ENCODE measurements at regions not wholly inside any gene's neighbourhood (a gene's known extent, or its start where the extent isn't known, plus 50 kb on each side); places are given as distances from the start of the nearest gene placed in this dataset.
"Not testable (repeated sequence)": the region's sequence is repeated elsewhere in the genome, so short reads cannot be mapped to it uniquely, and the experiment has no call there.

DNA sequence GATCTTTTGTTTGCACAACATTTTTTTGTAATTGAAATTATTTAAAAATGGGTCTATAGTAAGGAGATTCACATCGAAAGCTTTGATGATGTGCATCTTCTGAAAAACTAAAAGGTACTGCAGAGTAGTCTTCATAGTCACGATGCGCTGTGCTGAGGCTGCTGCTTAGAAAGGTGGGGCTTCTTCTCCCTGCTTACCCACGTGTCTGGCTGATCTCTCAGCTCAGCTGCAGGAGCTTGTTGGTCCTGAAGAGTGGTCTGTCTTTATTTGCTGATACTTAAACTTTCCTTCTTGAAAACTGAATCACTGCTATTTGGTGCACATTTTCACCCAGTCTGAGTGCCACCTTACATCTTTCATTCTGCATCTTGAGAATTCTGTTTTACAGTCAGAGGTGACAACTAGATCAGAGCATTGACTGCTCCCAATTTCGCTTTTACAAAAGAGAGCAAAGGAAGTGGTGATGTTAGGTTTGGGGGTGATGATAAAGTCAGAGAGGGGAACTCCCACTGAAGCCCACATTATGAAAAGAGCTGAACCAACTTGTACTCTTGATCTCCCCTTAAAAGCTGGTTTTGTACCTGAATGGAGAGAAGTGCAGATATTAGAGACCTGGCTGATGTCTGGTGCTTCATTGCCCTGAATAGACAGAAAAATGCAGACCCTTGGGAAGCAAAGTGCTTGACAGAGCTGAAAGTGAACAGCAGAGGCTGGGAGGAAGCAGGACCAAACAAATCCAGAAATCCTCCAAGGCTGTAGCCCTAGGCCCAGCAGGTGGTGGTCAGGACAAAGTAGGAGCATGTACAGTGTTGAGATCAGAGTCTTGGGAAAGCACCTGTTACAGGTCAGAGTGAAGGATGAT lies 984.5 kb downstream of the TSN start:
- no peak for DNase-seq

DNA sequence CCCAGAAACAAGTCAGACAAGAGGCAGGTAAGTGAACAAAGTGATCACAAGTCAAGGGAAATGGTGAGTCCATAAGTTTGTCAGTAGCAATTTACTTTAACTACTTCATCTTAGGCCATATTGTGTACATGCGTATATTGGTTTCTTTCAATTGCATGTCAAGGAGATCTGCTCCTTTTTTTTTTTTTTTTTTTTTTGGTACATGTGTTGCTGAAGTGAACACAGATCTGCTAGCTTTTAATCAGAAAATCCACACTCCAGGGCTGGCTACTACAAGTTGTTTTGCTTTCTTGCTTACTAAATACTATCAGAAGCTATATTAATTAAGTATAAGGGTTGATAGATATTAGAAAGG lies 985.1 kb downstream of the TSN start:
- no peak for DNase-seq

DNA sequence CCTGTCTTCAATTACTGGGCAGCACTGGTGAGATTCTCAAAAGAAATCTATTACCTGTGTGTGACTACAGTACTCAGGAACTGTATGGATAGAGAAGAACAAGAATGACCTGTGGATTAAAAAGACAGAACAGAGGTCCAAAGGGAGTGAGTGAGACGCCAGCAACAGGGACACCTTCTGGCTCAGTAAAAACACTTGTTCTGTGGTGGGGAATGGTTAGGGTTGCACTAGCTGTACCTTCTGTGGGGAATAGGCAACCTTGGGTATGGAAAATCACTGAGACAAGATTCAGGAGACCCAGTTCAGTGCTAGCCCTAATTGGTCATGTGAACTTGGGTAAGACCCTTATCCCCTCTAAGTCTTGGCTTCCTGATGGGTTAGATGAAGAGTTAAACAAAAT lies 986.0 kb downstream of the TSN start:
- DNase-seq, result no peak

DNA sequence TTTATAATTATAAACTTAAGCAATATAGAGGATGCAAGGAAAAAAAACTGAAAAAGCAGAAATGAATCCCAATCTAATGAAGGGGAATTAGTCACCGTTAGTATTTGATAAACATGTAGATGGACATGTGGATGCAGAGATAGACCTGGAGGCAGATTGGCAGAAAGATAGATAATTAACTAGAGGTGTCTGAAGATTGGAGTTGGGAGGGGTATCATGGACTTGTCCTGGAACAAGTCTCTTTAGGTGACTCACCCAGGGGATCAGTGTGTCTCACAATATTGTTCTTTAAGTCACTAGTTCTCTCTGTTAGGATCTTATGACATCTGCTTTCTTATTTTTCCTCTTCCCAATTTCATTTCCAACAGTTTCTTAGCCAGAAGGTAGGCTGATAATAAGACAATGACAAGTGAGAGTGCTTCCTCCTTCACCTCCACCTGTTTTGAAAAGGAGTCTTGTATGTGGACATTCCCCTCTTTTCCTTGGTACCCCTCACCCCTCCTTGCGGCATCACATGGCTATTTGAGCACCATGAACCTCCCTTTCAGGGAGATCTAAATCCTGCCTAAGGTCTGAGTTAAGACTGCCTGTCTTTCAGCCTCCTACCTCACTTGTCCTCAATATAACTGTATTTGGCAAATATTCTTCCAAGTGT lies 987.7 kb downstream of the TSN start:
- DNase-seq, result no peak

DNA sequence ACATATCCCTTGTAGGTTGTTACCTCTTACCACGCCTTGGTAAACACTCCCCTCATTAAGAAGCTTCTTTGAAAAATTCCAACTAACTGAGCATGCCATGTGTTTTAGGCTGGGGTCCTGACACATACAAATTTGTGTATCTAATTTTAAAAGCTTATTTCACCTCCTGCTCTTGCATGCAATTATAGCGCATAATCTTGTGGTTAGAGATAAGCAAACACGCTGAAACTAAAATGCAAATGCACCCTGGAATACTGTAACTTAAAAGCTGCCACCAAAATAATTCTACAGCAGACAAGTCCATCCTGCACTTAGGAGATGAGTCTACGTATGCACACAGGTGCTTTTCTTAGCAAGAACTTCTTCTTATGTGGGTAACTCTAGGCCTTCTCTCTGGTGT lies 990.2 kb downstream of the TSN start:
- no peak for DNase-seq

DNA sequence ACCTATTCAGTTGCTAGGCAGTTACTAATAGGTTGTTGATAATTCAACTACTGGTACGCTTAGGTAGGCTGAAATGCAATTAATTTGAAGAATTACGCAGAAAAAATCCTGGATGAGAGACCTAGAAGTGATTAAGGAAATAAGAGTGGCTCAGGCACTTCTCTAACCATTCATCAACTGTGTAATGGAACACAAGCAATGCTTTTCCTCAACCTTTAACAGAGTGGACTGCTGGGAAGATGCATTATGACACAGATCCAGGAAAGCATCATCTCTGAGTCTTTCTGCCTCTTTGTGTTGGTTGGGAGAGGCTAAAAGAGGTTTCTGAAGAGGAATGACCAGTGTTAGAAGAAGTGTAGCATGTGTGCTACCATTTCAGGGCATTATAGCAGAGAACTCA lies 992.2 kb downstream of the TSN start:
- no peak for DNase-seq

DNA sequence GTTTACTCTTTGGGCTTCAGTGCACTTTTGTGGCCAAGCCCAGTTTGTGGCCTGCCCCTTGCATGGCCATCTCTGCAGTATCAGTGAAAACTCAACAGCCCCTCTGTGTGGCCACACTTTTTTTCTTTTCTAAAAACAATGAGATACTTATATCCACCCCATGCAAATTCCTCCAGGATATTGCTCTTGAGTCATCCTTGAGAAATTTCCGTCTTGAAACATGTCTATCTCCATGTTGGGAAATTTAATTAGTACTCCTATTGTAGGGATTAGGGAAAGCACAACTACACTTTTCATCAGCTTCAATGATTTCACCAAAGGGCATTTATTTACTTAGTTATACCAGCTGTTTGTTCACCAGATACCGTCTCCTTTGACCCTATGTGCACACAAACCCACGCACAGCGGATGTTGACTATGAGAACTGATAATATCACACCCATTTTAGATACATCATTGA lies 993.1 kb downstream of the TSN start:
- DNase-seq, result no peak

DNA sequence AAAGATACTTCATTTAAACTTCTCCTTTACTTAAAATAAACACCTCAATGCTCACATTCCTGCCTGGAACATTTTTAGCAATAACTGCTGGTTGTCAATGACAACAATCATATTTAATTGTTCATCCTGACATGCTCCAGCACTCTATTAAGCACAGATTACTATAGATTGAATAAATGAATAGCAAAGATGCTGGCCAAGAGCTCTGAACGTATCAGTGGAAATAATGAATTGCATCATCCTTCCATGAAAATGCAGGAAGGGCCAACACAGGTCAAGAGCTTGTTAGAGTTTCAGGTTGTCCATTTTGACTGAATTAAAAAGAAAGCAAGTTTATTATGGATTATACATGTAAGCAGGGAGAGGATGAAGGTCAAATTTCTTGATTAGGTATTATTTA lies 994.0 kb downstream of the TSN start:
- DNase-seq, result no peak

DNA sequence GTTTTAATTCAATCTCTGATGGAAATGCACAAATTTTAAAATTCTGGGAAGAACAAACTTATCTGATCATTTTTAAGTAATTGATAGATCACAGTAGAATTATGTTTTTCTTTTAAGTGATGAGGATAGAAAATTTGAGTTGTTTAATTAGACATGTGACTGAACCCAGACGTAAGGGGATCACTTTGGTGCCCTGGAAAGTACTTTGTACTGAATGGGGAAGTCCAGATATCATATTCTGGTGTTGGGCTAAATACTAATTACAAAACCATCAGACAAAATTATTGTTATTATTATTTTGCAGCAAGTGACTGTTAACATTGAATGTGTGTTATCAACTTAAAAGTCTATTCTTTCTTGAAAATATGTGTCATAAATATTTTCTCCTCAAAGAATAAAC lies 994.6 kb downstream of the TSN start:
- no peak for DNase-seq

DNA sequence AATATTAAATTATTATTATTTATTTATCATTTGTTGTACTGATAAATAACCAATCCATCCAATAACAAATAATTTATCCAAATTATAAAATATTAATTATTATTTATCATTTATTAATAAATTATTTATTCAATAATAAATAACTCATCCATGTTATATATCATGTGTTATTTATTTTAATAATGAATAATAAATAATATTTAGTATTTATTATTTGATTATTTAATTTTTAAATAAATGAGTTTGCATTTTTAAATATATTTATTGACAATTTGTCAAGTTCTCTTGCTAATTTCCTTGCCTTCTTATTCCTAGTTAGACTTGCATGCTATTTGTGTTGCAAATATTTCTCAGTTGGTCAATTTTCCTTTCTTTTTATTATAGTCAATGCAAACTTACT lies 995.4 kb downstream of the TSN start:
- no peak for DNase-seq

DNA sequence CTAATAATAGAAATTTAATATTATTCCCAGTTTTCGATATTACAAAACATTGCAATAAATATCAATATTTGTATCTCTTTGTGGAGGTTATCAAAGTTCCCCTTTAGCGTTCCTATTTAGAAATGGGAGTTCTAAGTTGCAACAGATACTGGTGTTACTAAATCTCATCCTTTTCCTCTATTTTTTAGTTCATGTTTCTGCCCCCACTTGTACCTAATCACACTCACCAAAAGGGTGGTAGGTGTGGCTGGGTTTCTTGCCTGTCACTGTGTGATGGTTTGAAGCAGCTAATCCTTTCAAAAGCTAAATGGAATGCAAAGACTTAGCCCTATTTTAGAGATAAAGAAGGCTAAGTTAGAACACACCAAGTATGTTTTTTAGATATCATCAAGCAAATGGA lies 997.9 kb downstream of the TSN start:
- no peak for DNase-seq

DNA sequence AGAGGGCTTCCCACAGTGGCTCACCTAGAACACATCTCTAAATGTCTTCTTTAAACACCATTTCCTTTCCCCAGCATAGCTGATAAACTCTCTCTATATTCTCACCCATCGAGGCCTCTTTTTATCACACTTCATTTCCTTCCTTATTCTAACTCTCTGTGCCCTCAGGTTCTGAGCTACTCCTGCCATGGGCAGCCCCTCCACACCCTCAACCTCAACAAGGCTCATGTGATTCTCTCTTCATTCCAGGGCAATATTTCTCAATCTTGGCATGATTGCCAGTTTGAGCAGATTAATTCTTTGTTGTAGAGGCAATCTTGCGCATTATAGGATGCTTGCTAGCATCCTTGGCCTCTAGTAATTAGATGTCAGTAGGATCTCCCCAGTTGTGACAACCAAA lies 999.1 kb downstream of the TSN start:
- no peak for DNase-seq

DNA sequence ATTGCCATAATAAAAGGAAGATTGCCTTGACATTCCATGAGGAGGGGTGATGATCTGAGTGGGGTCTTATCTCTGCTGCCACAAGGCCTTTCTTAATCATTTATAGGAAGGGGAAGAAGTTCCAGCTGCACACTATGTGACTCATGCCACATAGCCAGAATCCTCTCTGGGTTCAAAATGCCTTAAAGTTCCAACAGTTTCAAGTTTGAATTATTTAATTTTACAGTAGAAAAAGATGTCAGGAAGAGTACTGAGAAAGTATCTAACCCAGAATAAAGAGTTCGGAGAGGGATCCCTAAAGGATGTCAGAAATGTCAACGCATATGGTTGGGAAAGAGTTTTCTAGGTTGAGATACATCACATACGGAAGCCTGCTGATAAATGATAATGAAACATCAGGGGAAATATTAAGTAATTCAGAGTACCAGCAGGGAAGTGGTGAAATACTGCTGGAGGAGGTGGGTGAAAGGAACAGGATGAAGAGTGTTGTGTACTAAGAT lies 999.9 kb downstream of the TSN start:
- no peak for DNase-seq

DNA sequence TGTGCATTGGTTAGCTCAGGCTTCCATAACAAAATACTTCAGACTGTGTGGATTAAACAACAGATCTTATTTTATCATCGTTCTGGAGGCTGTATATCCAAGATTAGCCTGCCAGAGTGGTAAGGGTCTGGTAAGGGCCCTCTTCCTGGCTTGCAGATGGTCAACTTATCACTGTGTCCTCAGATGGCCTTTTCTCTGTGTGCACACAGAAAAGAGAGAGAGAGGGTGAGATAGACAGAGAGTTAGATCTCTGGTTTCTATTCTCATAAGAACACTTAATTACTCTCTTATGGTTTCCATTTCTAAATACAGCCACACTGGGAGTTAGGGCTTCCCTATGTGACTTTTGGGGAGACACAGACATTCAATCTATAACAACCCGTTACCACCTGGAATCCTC lies 1003.5 kb downstream of the TSN start:
- no peak for DNase-seq

DNA sequence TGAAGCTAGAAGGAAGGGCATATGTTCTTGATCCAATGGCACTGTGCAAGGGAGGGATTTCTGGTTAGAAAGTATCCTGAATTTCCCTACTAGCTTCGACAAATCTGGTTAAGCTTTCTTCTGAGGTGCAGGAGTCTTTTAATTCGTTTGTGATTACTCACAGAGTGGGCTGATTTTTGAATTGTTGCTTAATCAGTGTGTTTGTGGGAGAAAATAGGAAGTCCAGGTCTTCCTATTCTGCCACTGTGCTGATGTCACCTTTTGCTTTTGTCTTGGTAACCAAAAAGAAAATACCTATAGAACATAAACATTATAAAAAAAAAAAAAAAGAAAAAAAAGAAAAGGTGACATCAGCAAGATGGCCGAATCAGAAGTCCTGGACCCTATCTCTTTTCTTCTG lies 1008.6 kb downstream of the TSN start:
- DNase-seq, result no peak

DNA sequence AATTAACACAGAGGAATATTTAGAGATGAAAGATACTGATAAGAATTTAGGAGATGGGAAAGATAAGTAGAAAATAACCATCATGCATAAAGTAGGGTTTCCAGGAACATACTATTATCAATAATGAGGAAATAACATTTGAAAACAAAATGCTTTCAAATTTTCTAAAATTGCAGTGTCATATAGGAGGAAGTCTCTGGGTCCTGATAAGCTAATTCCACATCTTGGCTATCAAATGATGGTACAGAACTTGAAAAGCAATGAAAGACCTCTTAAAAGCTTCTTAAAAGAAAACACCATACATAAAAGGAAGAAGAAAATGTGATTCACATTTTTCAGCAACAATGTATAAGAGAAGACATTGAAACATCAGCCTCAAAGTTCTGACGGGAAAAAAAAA lies 1024.8 kb downstream of the TSN start:
- no peak for DNase-seq

DNA sequence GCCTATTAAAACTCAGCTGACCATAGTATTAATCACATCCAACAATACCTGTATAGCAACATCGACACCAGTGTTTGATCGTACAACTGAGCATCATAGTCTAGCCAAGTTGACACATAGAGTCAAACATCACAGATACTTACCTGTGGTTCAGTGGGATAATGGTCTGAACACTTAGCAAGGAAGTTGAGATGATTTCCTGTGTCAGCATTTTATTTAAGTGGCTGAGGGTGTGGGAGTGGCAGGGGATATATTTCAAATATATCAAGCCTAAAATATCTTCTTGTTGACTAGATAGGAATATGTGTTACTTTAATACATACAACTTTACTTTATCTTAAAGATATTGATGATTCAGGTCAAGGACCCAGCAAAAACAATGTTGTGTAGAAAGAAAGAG lies 1038.6 kb downstream of the TSN start:
- no peak for DNase-seq

DNA sequence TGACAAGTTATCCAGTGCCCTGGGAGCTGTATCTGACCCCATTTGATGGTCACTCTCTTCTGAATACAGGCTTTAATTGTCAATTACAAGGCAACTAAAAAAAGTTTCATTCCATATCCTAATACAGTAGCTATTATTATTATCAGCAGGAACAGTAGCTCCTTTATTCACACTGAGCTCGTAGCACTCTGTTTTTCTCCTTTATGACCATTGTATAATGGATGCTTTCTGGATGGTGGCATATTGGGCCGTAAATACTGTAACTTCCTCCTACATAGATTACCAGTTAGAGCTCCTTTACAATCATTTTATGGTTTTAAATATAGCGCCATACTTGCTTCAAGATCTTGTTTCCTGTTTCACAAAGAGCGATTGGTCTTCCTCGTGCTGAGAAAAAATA lies 1040.3 kb downstream of the TSN start:
- no peak for DNase-seq

DNA sequence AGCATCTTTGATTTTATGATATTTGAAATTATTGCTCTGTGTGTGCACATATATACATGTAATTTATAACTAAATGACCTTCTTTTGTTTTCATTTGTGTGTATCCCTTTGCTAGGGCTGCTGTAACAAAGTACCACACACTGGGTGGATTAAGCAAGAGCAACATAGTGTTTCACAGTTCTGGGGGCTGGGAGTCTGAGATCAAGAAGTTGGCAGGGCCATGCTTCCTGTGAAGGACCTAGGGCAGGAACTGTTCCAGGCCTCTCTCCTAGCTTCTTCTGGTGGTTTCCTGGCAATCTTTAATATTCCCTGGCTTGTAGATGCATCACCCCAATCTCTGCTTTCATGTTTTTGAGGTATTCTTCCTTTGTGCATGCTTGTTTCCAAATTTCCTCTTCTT lies 1043.9 kb downstream of the TSN start:
- no peak for DNase-seq

DNA sequence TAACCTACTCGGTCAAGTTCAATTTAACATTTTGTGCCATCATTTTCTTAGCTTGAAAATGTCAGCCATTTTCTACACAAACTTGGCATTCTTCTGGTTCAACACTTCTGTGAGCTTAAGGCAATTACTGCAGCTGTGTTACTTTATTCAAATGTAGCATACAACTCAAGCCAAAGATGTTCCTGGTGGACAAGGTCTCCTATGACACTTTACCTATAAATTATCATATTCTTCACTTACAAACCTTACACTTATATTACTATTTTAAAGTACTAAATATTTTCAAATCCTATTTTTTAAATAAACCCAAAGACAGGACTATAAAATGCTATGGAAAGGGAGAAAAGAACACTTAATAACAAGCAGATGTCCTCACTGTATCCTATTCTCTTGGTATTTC lies 1045.3 kb downstream of the TSN start:
- no peak for DNase-seq

DNA sequence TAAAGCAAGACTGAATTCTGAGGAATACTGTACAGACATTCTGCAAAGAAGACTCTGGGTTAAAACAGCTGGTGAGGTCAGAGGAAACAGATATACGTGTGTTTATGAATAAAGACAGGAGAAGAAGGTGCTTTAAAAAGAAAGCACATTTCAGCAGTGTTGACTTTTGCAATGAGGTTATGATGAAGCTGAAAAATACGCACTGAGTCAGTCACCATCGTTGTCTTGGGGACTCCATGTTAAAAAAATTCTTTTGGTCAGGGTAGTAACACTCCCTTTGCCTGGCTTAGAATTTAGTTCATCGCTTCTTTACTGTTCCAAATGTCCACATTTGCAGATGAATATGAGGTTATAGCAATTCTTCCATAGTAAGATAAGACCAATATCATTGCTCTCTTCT lies 1049.0 kb downstream of the TSN start:
- no peak for DNase-seq

DNA sequence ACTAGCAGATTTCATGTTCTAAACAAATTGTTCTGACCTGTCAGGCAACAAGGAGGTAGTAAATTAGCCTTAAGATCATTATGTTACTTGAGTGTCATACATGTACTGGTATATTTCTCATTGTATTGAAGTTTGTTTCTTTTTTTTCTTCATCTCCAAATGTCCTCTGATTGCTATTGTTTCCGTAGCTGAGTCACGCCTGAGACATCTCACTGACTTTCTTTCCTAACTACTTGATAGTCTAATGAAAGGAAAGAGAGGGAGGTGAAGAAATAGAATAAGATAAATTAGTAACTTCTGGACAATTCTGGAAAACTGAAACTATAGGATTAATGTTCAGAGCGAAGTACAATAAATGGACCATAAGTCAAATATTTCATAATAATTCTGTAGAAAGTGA lies 1049.9 kb downstream of the TSN start:
- no peak for DNase-seq

DNA sequence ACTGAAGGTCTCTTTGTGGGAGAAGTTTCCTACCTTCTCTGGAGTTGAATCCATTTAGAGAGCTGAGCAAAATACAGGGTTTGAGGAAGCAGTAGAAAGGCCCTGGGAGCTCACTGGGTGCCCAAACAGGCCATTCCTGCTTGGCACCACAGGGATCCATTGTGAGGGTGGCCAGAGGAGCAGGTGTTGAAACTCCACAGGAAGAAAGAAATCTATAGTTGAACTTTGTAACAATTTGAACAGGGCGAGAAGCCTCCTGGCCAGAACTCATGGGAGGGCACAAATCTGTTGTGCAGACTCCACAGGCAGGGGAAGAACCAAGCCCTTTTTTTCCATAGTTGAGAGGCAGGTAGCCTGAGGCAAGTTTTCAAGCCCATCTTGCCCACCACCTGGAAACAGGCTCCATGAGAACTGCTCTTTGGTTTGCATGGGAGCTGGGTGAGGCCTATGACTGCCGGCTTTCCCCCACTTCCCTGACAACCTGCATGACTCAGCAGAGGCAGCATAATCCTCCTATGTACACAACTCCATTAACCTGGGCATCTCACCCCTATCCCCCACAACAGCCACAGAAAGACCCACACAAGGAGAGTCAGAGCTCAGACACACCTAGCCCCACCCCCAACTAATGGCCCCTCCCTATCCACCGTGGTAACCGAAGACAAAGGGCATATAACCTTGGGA lies 1053.0 kb downstream of the TSN start:
- no peak for DNase-seq

DNA sequence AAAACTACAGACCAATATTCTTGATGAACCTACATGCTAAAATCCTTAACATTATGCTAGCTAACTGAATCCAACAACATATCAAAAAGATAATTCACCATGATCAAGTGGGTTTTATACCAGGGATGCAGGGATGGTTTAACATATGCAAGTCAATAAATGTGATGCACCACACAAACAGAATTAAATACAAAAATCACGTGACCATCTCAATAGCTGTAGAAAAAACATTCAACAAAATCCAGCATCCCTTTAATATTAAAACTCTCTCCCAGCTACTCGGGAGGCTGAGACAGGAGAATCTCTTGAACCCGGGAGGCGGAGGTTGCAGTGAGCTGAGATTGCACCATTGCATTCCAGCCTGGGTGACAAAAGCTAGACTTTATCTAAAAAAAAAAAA lies 1056.8 kb downstream of the TSN start:
- DNase-seq, result not testable (repeated sequence)

All from right kidney (tissue), 1 donor.